Endothelial cell of umbilical vein (primary cell): ENCODE measurements at regions not wholly inside any gene's neighbourhood (a gene's known extent, or its start where the extent isn't known, plus 50 kb on each side); places are given as distances from the start of the nearest gene placed in this dataset.

Experiments
- BruUV-seq: library from RNA; stranded (reverse); fragments of 400-500 nt; replicated peaks from 2 replicates; lab custom pipeline; 2021; lab: Mats Ljungman, UMichigan
- CTCF ChIA-PET: fragments of 300-600, 350-600 bp; sonication (Branson Sonifier 250); formaldehyde crosslinking; loops from one replicate; lab custom pipeline; 2021; ENCODE audit warnings: antibody characterized with exemption, inconsistent platforms; lab: Charles Lee
- POLR2A ChIA-PET: fragments of 300-600, 350-600 bp; sonication (Branson Sonifier 250); formaldehyde crosslinking; loops from one replicate; lab custom pipeline; 2021; ENCODE audit warnings: antibody characterized with exemption, inconsistent platforms; lab: Charles Lee
- DNase-seq: peaks from one replicate; pipeline ENCODE4 v3.0.0-alpha.2; 2011; ENCODE audit warnings: low read depth, low spot score
- FAIRE-seq: peaks from 2 replicates; lab custom pipeline; 2011; peaks lifted over from hg19 to GRCh38; lab: Jason Lieb, UNC
- H2AFZ ChIP-seq: 2 replicates; pipeline ENCODE4 v1.6.0; 2012; ENCODE audit warnings: low read depth, low read length, control low read depth, inconsistent platforms
- H3K27ac ChIP-seq: 2 replicates; pipeline ENCODE4 v1.5.1; 2011; ENCODE audit warnings: low read depth, mild to moderate bottlenecking, control low read depth, low read length, moderate library complexity; ENCODE audit not compliant: insufficient read depth
- H3K27me3 ChIP-seq, 2 experiments: 2 replicates each; pipeline versions ENCODE4 v1.6.0 to v1.6.1; 2011; ENCODE audit warnings: low read length in 2 of 2, mixed read lengths in 1 of 2; ENCODE audit not compliant: control insufficient read depth in 2 of 2, insufficient read depth in 2 of 2
- H3K36me3 ChIP-seq, 2 experiments: 2 replicates in 1 of 2; 3 replicates in 1 of 2; pipeline ENCODE4 v1.5.1; 2011; ENCODE audit warnings: low read length in 2 of 2, mild to moderate bottlenecking in 1 of 2, moderate library complexity in 1 of 2; ENCODE audit not compliant: control insufficient read depth in 2 of 2, insufficient read depth in 2 of 2; ENCODE audit errors: extremely low read depth in 1 of 2
- H3K4me1 ChIP-seq: 3 replicates; pipeline ENCODE4 v1.5.1; 2011; ENCODE audit warnings: mild to moderate bottlenecking, low read length; ENCODE audit not compliant: control insufficient read depth, insufficient read depth; ENCODE audit errors: extremely low read depth
- H3K4me2 ChIP-seq: 2 replicates; pipeline ENCODE4 v1.6.1; 2011; ENCODE audit warnings: low read length, control low read depth, mixed read lengths; ENCODE audit not compliant: insufficient read depth
- H3K4me3 ChIP-seq, 3 experiments: fragments of 200-600 bp in 1 of 3; sonication (generic), shearing (Covaris generic) in 1 of 3; replicated peaks in 1 of 3; 2 replicates each; pipeline ENCODE4 v1.5.1; 2011 to 2016; ENCODE audit warnings: control low read depth in 3 of 3, low read length in 3 of 3, mild to moderate bottlenecking in 2 of 3, inconsistent platforms in 1 of 3, low read depth in 1 of 3, moderate library complexity in 1 of 3; ENCODE audit not compliant: insufficient read depth in 1 of 3
- H3K79me2 ChIP-seq: 2 replicates; pipeline ENCODE4 v1.6.0; 2012; ENCODE audit warnings: low read length, inconsistent platforms; ENCODE audit not compliant: control insufficient read depth, insufficient read depth
- H3K9ac ChIP-seq: replicated peaks from 2 replicates; pipeline ENCODE3; 2011; ENCODE audit warnings: low read length, control low read depth; ENCODE audit not compliant: insufficient read depth; ENCODE audit errors: extremely low read depth
- H3K9me1 ChIP-seq: replicated peaks from 3 replicates; pipeline ENCODE4 v1.6.0; 2011; ENCODE audit warnings: mild to moderate bottlenecking, low read length; ENCODE audit not compliant: control insufficient read depth, insufficient read depth; ENCODE audit errors: extremely low read depth
- H3K9me3 ChIP-seq: replicated peaks from 2 replicates; pipeline ENCODE4 v1.5.1; 2012; ENCODE audit warnings: low read length, inconsistent platforms; ENCODE audit not compliant: control insufficient read depth, insufficient read depth
- H4K20me1 ChIP-seq: replicated peaks from 2 replicates; pipeline ENCODE3; 2011; ENCODE audit warnings: mild to moderate bottlenecking, low read length; ENCODE audit not compliant: control insufficient read depth, insufficient read depth; ENCODE audit errors: extremely low read depth
- CTCF ChIP-seq, 2 donors: IDR thresholded peaks; 1 replicate in 1 of 2; 2 replicates in 1 of 2; pipeline ENCODE4 v1.5.1; 2011; ENCODE audit warnings: low read length in 2 of 2, mild to moderate bottlenecking in 2 of 2, moderate library complexity in 2 of 2, control low read depth in 1 of 2, inconsistent platforms in 1 of 2, low read depth in 1 of 2; ENCODE audit not compliant: insufficient read depth in 1 of 2; ENCODE audit errors: extremely low read depth in 1 of 2
- EZH2 ChIP-seq: IDR thresholded peaks from 2 replicates; pipeline ENCODE4 v1.6.1; 2012; ENCODE audit warnings: borderline replicate concordance, low read depth, mild to moderate bottlenecking, moderate library complexity, low read length, inconsistent platforms; ENCODE audit not compliant: severe bottlenecking
- FOS ChIP-seq: IDR thresholded peaks from 2 replicates; pipeline ENCODE4 v1.6.1; 2011; ENCODE audit warnings: mild to moderate bottlenecking, low read length, moderate library complexity, borderline replicate concordance; ENCODE audit not compliant: insufficient read depth
- GATA2 ChIP-seq: IDR thresholded peaks from 2 replicates; pipeline ENCODE4 v1.7.0; 2011; ENCODE audit warnings: low read depth, mild to moderate bottlenecking, moderate library complexity, mixed read lengths, low read length; ENCODE audit not compliant: insufficient read length, insufficient read depth
- JUN ChIP-seq: IDR thresholded peaks from 2 replicates; pipeline ENCODE4 v1.6.1; 2011; ENCODE audit warnings: borderline replicate concordance, low read depth; ENCODE audit not compliant: insufficient read length, insufficient read depth
- MAX ChIP-seq: IDR thresholded peaks from 2 replicates; pipeline ENCODE4 v1.6.1; 2011; ENCODE audit not compliant: insufficient read depth, insufficient read length
- MYC ChIP-seq: IDR thresholded peaks from one replicate; pipeline ENCODE4 v1.6.1; 2011; ENCODE audit warnings: mild to moderate bottlenecking, low read depth, low read length
- POLR2A ChIP-seq: IDR thresholded peaks from 2 replicates; pipeline ENCODE4 v1.6.1; 2012; ENCODE audit warnings: low read depth, mild to moderate bottlenecking, control low read depth, low read length
- POLR2AphosphoS5 ChIP-seq: IDR thresholded peaks from 2 replicates; pipeline ENCODE4 v1.6.1; 2012; ENCODE audit warnings: low read depth, mild to moderate bottlenecking, control low read depth, low read length, moderate library complexity; ENCODE audit not compliant: insufficient read depth
- dilution Hi-C: fragments of 300-500 bp; cut with MboI; formaldehyde crosslinking; loops from one replicate; pipeline ENCODE4 v1.15.0; 2019; ENCODE audit warnings: low sequenced_read_pairs; ENCODE audit not compliant: extremely low pct_ligation_motif_present
- intact Hi-C: fragments of 100-400 bp; cut with micrococcal nuclease; formaldehyde crosslinking; loops from one replicate; pipeline ENCODE4 v1.10.0; 2022

- POLR2A ChIA-PET = no interaction called here
- dilution Hi-C loops = no loop called here
- Histone ChIP-seq H3K27ac (no peak overlapping the region), H3K79me2 (no peaks in the 10 kb centered on the region), H4K20me1 (no peaks in the 10 kb centered on the region), H3K27me3 (no peaks in the 10 kb centered on the region), H3K4me3 (no peak overlapping the region), H2AFZ (no peak overlapping the region), H3K9me3 (no peaks in the 10 kb centered on the region), H3K9ac (no peak overlapping the region), H3K4me2 (no peak overlapping the region), H3K4me1 (no peaks in the 10 kb centered on the region), H3K36me3 (no peaks in the 10 kb centered on the region), H3K9me1 (no peaks in the 10 kb centered on the region)
- DNase-seq (no peak), FAIRE-seq (no peak)
- no TSS peak for BruUV-seq
- intact Hi-C loops = no loop called here
- CTCF ChIA-PET = no interaction called here
- TF ChIP-seq JUN (no peak), MAX (no peak)
These were observed 365.0 kb downstream of the SEMA3D start for GRCh38 chr7:84821671-84822534.

GRCh38 chr7:84820481-84820880 is 366.4 kb downstream of the SEMA3D start:
- Histone ChIP-seq H3K9me1 (no peaks in the 10 kb centered on the region), H3K27me3 (no peaks in the 10 kb centered on the region), H3K79me2 (no peaks in the 10 kb centered on the region), H3K9ac (no peak overlapping the region), H3K9me3 (no peaks in the 10 kb centered on the region), H3K4me3 (no peak overlapping the region), H4K20me1 (no peaks in the 10 kb centered on the region), H3K4me2 (no peak overlapping the region), H3K27ac (no peak overlapping the region), H2AFZ (no peak overlapping the region), H3K36me3 (no peaks in the 10 kb centered on the region), H3K4me1 (no peaks in the 10 kb centered on the region)
- ChIA-PET POLR2A (no interaction called here), CTCF (no interaction called here)
- dilution Hi-C loops (no loop called here), intact Hi-C loops (no loop called here)
- DNase-seq (no peak), FAIRE-seq (no peak)
- BruUV-seq = no TSS peak
- TF ChIP-seq GATA2 = no peak
- no peak for TF ChIP-seq JUN
- no peak for TF ChIP-seq POLR2AphosphoS5
- TF ChIP-seq MAX = no peak
- no peak for TF ChIP-seq FOS
- no peak for TF ChIP-seq EZH2
- TF ChIP-seq MYC = no peak
- TF ChIP-seq CTCF (IDR thresholded peaks at IDR 0.05; ENCODE audit: extremely low read depth in 1 of 2, insufficient read depth in 1 of 2, low read depth in 1 of 2, low read length in 2 of 2) = no peak
- no peak for TF ChIP-seq POLR2A
